Epidermal melanocyte (primary cell): ENCODE measurements at regions not wholly inside any gene's neighbourhood (a gene's known extent, or its start where the extent isn't known, plus 50 kb on each side); places are given as distances from the start of the nearest gene placed in this dataset.
"Not testable (repeated sequence)": the region's sequence is repeated elsewhere in the genome, so short reads cannot be mapped to it uniquely, and the experiment has no call there.

Experiments
- DNase-seq: peaks from one replicate; pipeline ENCODE4 v3.0.0; 2011; ENCODE audit warnings: low spot score; ENCODE audit not compliant: insufficient read length

- no peak for DNase-seq
These were observed 50.9 kb upstream of the UBASH3B start for GRCh38 chr11:122604621-122605020.

GRCh38 chr11:122601141-122602125, 54.1 kb upstream of the UBASH3B start:
- no peak for DNase-seq

GRCh38 chr11:122600290-122600689, 55.2 kb upstream of the UBASH3B start:
- DNase-seq, result no peak

GRCh38 chr11:122599434-122599833, 56.1 kb upstream of the UBASH3B start:
- no peak for DNase-seq

- DNase-seq, result no peak
These were observed 56.6 kb upstream of the UBASH3B start for GRCh38 chr11:122598971-122599370.

- DNase-seq, result no peak
These were observed 58.0 kb upstream of the UBASH3B start for GRCh38 chr11:122597511-122597910.

GRCh38 chr11:122594986-122595645, 60.4 kb upstream of the UBASH3B start:
- DNase-seq, result no peak

- no peak for DNase-seq
These were observed 61.8 kb upstream of the UBASH3B start for GRCh38 chr11:122593473-122594420.

- no peak for DNase-seq
These were observed 62.9 kb upstream of the UBASH3B start for GRCh38 chr11:122592641-122593040.

- DNase-seq, result no peak
These were observed 70.9 kb upstream of the UBASH3B start for GRCh38 chr11:122584670-122585069.

GRCh38 chr11:122580071-122580470, 75.5 kb upstream of the UBASH3B start:
- DNase-seq, result not testable (repeated sequence)

GRCh38 chr11:122578171-122578825, 77.2 kb upstream of the UBASH3B start:
- DNase-seq, result no peak

- no peak for DNase-seq
These were observed 82.9 kb upstream of the UBASH3B start for GRCh38 chr11:122572592-122572991.

GRCh38 chr11:122563761-122564160, 91.8 kb upstream of the UBASH3B start:
- no peak for DNase-seq

GRCh38 chr11:122559734-122560382, 95.7 kb upstream of the UBASH3B start:
- no peak for DNase-seq

GRCh38 chr11:122559218-122559617, 96.3 kb upstream of the UBASH3B start:
- not testable (repeated sequence) for DNase-seq

- not testable (repeated sequence) for DNase-seq
These were observed 98.4 kb upstream of the UBASH3B start for GRCh38 chr11:122557163-122557562.

GRCh38 chr11:122556605-122557004, 98.9 kb upstream of the UBASH3B start:
- no peak for DNase-seq

GRCh38 chr11:122538060-122538459, 117.5 kb upstream of the UBASH3B start:
- DNase-seq, result no peak

- DNase-seq, result no peak
These were observed 130.6 kb upstream of the UBASH3B start for GRCh38 chr11:122524898-122525297.
